GM21526 (cell line): ENCODE measurements at regions not wholly inside any gene's neighbourhood (a gene's known extent, or its start where the extent isn't known, plus 50 kb on each side); places are given as distances from the start of the nearest gene placed in this dataset.
A peak's percentile ranks its signal among the peaks of the same experiment; 100 is the strongest.
"Not testable (repeated sequence)": the region's sequence is repeated elsewhere in the genome, so short reads cannot be mapped to it uniquely, and the experiment has no call there.

Experiments
- ATAC-seq: cut with Tn5 transposase; IDR thresholded peaks from one replicate; pipeline ENCODE4 v1.9.1; 2021; ENCODE audit warnings: moderate library complexity; ENCODE audit not compliant: unreplicated experiment, low FRiP score

DNA sequence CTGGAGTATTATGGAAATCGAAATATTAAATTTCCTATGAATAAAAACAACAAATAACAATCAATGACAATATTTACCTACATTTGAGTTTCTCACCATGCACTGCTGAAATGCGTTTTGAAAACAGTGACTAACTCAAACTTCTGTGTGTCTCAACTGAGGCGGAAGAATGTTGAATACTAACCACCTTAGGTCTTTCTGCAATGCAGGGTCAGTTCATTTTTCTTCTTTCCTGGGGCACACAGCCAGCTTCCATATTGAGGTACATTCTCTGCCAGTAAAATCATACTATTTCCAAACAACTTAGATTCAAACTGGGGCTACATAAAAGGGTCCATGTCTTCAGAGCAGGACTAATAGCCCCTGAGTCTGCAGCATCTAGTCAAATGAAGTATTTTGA lies 310.1 kb downstream of the UTRN start:
- no peak for ATAC-seq

DNA sequence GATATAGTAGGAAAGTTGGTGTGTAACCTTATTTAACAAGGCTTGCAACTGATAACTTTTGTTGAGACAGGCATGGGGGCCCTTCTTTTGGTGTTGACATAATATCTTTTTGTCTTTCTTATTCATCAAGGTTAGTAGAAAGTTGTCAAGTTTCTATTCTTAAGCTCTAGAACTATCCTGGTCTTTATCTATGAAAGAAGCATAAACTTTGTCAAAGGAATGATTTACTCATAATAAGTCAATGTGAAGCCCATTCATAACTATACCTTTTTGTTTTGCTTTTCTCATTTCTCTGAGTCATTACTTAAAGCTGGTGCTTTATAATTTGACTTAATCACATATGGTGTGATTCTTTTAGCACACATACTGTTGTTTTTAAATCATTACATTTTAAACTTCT lies 312.4 kb downstream of the UTRN start:
- ATAC-seq, result no peak

DNA sequence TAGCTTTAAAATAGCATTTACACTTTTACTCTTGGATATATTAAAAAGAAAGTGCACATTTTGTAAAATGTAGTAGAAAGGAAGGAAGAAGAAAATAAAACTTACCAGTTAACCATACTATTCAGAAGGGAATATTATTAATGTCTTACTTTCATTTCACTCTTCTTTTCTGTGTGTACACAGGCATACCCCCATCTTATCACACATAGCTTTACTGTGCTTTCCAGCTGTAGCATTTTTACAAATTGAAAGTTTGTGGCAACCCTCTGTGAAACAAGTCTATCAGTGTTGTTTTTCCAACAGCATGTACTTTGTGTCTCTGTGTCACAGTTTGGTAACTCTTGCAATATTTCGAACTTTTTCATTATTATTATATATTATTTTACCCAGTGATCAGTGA lies 314.5 kb downstream of the UTRN start:
- ATAC-seq, result no peak

DNA sequence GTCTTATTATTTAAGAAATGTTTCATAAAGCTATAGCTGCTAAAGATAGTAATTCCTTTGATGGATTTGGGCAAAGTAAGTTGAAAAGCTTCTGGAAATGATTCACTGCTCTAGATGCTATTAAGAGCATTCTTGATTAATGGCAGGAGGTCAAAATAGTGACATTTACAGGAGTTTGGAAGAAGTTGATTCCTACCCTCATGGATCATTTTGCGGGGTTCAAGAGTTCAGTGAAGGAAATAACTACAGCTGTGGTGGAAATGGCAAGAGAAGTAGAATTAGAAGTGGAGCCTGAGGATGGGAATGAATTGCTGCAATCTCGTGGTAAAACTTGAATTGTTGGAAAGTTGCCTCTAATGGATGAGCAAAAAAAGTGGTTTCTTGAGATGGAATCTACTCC lies 316.1 kb downstream of the UTRN start:
- no peak for ATAC-seq

DNA sequence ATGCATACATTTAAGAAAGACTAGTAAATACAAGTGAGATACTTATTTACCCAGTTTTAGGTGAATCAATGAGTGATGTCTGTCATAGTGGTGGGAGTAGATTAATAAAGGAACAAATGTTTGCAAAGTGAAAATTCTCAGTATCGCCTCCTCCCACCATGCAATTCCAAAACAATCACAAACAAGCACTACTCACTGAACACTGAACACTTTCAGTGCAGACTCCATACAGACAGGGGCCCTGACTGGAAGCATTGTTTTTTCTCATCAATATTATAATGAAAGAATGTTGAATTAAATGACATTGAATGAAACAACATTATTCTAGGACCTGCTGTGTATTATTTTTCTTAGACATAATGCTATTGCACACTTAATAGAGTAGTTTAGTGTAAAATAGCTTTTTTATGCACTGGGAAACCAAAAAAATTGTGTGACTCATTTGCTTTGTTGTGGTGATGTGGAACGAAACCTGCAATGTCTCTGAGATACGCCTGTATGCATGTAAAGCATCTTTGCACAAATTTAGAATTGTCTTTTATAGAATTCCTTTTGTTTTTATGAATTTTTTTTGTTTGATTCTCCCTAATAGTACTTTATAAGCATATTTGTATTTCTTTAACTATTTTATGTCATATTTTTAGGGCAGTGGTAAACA lies 317.5 kb downstream of the UTRN start:
- no peak for ATAC-seq

DNA sequence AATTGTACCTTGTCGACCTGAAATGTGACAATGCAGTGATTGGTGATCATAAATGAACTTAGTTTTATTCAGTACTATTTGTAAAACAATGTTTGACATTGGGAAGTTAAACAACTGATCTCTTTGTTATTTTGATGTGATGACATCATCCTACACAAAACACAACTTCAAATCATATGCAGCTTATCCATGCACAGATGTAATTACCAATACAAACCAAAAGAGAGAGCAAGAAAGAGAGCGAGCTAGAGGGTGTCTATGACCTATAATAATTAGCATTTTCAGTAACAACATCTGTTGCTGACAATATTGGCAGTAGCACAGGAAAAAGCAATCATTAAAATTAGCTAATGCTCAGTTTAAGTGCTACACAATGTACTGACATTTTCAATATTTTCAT lies 320.9 kb downstream of the UTRN start:
- no peak for ATAC-seq

DNA sequence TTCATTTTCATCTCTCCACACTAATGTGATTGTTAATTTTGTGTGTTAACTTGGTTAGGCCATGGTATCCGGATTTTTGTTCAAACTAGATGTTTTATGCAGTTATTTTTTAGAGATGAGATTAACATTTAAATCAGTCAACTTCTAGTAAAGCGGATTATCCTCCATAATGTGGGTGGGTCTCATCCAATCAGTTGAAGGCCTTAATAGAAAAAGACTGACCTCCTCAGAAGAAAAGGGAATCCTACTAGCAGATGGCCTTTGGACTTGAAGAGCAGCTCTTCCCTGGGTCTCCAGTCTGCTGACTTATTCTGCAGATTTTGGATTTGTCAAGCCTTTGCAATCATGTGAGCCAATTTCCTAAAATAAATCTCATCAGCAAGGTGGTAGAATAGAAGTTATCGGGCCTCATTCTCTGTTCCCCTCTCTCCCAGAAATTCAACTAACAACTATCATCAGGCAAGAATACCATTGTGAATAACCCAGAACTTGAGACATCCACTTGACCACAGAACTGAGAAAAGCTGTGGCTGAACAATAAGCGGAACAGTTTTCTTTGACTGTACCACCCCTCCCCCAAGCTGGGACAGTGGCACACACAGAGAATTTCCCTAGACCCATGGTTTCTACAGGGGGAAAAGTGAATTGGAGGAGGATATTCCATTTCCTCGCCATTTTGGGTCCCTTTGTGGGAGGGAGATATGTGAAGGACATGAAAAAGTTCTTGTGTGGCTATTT lies 323.0 kb downstream of the UTRN start:
- ATAC-seq, result no peak

DNA sequence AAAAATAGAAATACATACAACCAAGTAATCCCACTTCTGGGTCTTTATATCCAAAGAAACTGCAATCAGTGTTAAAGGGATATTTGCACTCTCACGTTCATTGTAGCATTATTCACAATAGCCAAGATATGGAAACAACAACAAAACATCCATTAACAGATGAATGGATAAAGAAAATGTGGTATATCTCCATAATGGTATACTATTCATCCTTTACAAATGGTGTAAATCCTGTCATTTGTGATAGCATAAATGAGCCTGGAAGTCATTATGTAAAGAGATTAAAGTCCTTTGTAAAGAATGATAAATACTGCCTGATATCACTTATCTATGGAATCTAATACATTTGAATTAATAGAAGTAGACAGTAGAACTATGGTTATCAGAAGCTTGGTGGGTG lies 327.7 kb downstream of the UTRN start:
- ATAC-seq, result no peak

DNA sequence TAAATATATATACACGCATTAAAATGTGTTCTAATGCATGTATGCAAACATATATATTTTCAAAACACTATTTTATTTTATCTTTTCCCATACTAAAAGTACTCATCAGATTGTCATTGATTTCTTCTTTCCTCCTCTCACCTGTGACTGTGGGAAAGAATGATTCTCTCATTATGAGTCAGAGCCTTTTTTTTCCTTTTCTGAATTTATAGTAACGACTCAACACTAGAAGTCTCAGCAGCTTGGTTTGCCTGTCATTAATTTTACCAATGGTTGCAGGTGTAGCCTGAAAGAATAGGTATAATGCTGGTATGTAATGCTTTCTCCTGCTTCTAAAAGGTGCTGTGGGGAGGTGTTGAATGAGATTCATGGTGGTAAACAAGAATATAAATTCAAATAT lies 328.7 kb downstream of the UTRN start:
- ATAC-seq, result peak; percentile 59

DNA sequence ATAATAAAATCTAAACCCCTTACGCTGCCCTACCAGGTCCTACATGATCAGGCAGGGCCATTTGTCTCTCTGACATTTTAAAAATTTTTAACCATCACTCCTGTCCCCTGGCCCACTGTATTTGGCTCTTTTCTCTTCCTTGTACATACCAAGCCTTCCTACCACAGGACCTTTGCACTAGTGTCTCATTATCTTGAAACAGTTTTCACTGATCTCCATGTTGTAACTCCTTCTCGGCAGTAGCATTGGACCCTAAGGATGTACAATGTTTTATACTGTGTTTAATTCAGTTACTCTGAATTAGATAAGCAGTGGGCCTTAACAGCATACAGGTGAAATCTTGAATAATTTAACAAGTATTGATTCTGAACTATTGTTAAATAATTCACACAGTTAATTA lies 330.7 kb downstream of the UTRN start:
- no peak for ATAC-seq

DNA sequence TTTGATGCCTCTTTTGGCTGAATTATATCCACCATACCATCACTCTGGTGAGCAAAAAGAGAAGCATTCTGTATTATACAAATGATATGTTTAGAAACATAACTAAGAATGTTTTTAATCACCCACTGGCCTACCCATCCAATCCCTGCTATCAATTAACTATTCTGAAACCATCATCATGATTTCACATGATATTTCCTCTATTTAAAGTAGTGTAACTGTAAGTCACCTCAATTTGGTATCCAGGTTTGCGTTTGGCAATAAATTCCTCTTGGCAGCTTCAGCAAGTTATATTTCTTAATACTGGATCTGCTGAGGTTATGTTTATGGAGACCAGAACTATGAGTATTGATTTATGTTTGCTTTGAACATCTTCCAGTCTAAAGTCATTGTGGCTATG lies 332.1 kb downstream of the UTRN start:
- no peak for ATAC-seq

DNA sequence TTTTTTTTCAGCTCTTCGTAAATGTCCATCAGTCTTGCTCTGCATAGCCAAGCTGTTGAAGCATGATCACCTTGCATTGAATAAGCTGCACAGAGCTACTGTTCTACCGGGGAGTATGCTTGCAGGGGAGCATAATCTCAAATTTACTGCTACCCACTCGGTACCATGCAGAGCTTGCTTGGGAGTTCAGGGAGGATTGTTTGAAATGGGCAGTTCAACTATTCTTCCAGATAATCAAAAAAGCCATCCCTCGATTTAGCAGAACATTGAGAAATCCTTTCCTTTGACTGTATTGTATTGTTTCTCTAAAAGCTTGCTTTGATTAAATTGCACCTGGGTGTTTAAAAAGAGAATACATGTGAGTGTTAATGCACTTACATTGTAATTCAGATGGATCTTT lies 332.6 kb downstream of the UTRN start:
- no peak for ATAC-seq

DNA sequence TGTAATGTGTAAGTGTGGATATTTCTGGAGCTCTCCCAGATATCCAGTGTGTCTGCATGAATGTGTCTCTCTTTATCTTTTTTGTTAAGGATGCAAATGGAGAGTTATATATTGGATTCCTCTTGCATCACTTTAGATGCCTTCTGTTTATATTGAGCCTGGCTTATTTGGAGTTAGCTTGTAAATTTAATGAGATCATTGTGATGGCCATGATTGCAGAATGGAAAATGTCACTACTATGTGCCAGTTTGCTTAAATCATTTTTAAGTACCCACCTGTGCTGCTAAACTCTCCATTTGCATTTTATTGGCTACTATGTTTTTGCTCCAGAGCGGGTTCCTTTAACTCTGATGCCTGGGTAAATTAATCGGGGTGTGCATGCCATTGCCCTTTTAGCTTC lies 334.8 kb downstream of the UTRN start:
- no peak for ATAC-seq

DNA sequence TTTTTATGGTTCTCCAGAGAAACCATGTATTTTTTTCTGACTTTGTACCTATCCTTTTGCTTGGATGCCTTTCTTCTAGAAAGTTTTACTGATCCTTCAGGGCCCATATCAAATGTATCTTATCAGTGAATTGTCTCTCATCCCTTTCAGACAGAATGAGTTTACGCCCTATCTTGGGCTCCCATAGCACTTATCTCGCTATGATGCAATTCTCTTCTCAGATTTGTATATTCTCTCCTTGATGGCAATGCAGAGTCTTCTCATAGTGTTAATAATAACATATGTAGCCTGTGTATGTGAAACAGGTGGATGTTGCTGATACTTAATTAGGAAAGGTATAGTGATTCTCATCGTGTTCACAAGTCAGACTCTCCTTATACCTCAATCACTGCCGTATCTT lies 336.2 kb downstream of the UTRN start:
- no peak for ATAC-seq

DNA sequence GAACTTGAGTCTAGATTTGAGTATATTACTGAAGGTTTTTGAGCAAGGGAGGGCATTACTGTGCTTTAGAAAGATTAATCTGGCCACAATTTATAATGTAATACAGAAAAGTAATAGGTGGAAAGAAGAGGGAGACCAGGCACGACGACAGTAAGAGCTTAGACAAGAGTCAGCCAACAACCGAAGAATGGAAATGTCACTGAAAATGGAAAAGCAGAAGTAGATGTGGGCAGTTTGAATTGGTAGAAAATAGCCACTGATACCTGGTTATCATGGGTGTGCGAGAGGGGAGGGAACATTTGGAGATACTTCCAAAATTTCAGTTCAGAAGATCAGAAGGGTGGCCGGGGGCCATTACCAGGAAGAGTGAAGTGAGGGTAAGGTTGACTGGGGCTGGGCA lies 339.1 kb downstream of the UTRN start:
- no peak for ATAC-seq

DNA sequence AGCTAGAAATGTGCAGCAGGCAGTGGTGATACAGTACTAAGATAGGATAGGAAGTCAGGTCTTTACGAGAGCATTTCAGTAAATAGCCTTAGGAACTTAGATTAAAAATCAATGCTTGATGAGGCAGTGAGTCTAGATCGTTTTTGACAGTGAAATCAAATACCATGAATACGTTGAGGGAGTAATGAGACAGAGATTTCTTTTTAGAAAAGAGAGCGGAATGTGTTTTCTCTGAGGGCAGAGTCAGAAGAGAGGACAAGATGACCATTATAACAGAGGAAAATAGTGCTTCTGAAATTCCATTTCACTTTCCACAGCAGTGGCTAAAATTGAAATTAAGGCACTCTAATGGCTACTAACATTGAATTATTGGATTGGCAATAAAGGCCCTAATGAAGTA lies 339.6 kb downstream of the UTRN start:
- no peak for ATAC-seq

DNA sequence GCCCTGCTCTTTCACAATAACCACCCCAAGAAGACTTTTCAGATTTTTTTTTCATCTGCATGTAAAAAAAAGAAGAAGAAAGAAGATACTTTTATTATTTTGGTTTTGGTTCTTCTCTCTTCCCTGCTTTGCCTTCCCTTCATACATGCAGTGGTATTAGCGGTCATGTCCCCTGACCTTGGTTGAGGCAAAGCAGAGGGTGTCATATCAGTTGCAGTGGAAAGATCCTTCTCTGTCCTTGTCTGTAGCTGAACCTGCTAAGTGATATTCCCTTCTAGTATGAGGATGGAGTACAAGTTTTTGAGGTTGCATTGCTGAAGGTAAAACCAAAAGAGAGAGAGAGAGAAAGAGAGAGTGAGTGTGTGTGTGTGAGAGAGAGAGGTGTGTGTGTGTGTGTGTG lies 345.7 kb downstream of the UTRN start:
- no peak for ATAC-seq

DNA sequence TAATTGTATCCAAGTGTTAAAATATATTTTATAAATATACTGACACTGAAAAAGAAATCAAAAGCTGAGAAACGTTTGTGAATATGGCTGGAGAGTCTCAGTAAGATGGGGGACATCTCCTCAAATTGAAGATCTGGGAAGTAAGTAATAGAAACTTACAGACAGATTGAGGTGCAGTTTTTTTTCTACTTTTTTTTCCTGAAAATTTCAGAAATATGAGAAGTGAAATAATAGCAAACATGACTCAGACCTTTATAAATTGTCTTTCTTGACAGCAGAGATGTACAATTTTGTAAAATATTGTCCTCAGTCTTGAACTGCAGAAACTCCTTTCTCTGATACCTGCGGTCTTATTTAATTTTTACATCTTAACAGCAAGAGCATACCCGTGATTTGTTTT lies 347.1 kb downstream of the UTRN start:
- no peak for ATAC-seq

DNA sequence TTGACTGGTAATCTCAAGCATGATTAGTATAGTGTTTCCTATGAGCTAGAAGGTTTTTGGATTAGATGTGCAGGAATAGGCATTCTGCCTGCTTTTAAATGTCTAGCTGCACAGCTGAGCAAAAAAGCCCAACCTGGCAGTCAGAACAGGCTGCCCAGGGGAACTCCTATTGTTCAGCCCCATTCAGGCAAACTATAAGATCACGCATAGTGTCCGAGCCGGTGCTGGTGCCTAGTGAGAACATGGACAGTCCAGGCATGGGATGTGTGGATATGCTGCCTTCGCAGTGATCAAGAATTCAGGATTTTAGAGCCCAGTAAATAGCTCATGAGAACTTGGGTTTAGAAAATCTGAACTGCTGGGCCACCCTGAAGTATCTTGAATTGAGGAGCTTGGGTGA lies 348.8 kb downstream of the UTRN start:
- ATAC-seq, result no peak

DNA sequence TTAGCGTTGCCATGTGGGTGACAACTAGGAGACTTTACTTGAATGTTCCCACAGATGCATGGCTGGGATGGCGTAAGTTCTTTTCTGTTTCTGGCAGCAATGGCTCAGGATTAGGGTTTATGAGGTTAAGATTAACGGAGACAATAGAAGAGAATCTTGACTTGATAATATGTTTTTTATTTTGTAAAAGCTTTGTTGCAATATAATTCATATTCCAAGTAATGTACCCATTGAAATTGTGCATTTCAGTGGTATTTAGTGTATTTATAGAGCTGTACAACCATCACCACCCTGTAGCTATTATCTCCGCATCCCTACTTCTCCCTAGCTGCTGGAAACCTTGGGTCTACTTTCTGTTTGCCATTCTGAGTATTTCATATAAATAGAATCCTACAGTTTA lies 349.2 kb downstream of the UTRN start:
- ATAC-seq, result no peak

DNA sequence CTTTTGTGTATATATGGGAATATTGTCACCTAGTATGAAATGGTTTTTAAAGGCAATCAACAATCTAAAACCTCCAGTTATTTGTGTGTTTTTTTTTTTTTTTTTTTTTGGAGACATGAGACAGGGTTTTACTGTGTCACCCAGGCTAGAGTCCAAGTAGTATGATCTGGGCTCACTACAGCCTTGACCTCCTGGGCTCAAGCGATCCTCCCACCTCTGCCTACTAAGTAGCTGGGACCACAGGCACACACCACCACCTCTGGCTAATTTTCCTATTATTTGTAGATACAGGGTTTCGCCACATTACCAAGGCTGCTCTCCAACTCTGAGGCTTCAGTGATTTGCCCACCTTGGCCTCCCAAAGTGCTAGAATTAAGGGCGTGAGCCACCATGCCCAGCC lies 349.9 kb downstream of the UTRN start:
- ATAC-seq, result no peak

DNA sequence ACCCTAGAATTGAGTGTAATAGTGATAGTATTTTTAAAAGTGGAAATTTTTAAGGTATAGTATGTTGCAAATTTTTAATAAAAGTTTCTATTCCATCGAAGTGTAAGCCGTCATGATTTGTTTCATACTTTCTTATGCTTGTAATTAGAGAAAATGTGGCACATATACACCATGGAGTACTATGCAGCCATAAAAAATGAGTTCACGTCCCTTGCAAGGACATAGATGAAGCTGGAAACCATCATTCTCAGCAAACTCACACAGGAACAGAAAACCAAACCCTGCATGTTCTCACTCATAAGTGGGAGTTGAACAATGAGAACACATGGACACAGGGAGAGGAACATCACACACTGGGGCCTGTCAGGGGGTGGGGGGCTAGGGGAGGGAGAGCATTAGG lies 350.9 kb downstream of the UTRN start:
- not testable (repeated sequence) for ATAC-seq

DNA sequence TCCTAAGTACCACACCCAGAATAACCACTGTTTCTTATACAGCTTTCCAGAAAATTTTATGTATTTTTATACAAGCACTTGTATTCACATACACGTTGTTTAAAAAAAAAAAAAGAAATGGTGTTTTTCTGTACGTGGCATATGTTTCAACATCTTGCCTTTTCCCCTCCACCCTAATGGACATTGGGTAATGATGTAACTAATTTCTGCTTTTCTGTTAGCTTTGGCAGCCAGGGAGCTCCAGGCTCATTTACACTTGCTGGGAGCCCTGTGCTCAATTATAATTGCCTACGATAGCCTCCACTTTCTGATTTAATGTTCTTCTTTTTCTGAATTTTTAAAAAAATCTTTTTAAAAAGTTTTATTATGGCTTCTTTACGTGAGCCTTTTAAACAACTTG lies 352.4 kb downstream of the UTRN start:
- ATAC-seq, result no peak
